Endothelial cell (in vitro differentiated cells): ENCODE measurements at regions not wholly inside any gene's neighbourhood (a gene's known extent, or its start where the extent isn't known, plus 50 kb on each side); places are given as distances from the start of the nearest gene placed in this dataset.

ENCODE experiments used
- DNase-seq: peaks from one replicate; pipeline ENCODE4 v3.0.0; 2021; ENCODE audit warnings: low spot score
- H3K27ac Mint-ChIP-seq: one replicate; pipeline ENCODE4 v1.8.0; 2021; ENCODE audit warnings: mixed read lengths, inconsistent platforms; ENCODE audit not compliant: unreplicated experiment
- H3K27me3 Mint-ChIP-seq: one replicate; pipeline ENCODE4 v1.8.0; 2021; ENCODE audit warnings: mild to moderate bottlenecking, moderate library complexity, mixed read lengths, inconsistent platforms; ENCODE audit not compliant: unreplicated experiment
- H3K36me3 Mint-ChIP-seq: one replicate; pipeline ENCODE4 v1.8.0; 2021; ENCODE audit warnings: mild to moderate bottlenecking, low read depth, mixed read lengths, inconsistent platforms; ENCODE audit not compliant: unreplicated experiment
- H3K4me1 Mint-ChIP-seq: one replicate; pipeline ENCODE4 v1.8.0; 2021; ENCODE audit warnings: mild to moderate bottlenecking, mixed read lengths, inconsistent platforms; ENCODE audit not compliant: unreplicated experiment
- H3K4me3 Mint-ChIP-seq: one replicate; pipeline ENCODE4 v1.8.0; 2021; ENCODE audit warnings: mild to moderate bottlenecking, mixed read lengths, inconsistent platforms; ENCODE audit not compliant: unreplicated experiment
- H3K9me3 Mint-ChIP-seq: one replicate; pipeline ENCODE4 v1.8.0; 2021; ENCODE audit warnings: mixed read lengths, inconsistent platforms; ENCODE audit not compliant: unreplicated experiment
- TF ChIP-seq, protein P1 (sequence below): fragments of 200-600 bp; sonication (generic); IDR thresholded peaks from one replicate; pipeline ENCODE4 v1.5.0; 2021; ENCODE audit warnings: antibody characterized with exemption; ENCODE audit not compliant: unreplicated experiment

DNA sequence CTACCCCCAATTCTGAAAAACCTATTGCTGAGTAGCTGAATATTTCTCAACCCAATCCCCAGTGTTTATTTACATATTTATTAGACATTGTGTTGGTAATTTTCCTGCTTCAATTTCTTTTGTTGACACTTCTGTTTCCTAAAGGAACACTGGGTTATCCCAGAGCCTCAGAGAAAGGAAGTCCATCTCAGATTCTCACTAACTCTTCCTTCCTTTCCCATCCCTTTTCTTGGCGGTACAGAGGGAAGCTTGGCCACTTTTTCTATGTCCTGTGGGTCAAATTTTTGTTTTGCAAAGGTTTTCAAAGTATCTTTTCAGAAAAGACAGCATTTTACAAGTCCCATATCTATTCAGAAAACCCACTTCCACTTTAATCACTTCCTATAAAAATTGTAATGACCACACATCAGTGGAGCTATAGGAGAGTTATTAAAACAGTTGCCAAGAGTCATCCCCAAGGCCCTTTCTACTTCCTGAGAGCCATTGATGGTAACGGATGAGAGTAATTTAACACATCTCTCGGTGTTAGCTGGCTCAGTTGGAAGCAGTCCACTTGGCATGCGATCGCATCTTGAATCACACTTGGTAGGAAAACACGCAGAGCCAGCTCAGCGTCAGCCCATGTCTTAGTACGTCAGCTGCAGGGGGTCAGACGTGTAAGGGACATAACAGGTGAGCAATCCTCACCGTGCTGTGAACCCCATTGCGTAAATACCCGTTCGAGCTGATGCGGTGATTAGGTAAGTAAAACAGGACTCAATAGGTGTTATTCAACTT, 231.1 kb upstream of the ADARB2 start:
- Mint-ChIP-seq H3K27me3 (peaks cover 1% of the 10 kb centered on the region), H3K27ac (peak overlapping the region; percentile 81), H3K9me3 (peaks cover 4% of the 10 kb centered on the region), H3K36me3 (peaks cover 4% of the 10 kb centered on the region), H3K4me1 (peaks cover 48% of the 10 kb centered on the region), H3K4me3 (no peak overlapping the region)
- DNase-seq: no peak
- TF ChIP-seq, protein P1, sequence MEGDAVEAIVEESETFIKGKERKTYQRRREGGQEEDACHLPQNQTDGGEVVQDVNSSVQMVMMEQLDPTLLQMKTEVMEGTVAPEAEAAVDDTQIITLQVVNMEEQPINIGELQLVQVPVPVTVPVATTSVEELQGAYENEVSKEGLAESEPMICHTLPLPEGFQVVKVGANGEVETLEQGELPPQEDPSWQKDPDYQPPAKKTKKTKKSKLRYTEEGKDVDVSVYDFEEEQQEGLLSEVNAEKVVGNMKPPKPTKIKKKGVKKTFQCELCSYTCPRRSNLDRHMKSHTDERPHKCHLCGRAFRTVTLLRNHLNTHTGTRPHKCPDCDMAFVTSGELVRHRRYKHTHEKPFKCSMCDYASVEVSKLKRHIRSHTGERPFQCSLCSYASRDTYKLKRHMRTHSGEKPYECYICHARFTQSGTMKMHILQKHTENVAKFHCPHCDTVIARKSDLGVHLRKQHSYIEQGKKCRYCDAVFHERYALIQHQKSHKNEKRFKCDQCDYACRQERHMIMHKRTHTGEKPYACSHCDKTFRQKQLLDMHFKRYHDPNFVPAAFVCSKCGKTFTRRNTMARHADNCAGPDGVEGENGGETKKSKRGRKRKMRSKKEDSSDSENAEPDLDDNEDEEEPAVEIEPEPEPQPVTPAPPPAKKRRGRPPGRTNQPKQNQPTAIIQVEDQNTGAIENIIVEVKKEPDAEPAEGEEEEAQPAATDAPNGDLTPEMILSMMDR: no peak

GRCh38 chr10:1966712-1967376, 229.5 kb upstream of the ADARB2 start:
- peaks cover 1% of the 10 kb centered on the region for H3K27me3 Mint-ChIP-seq
- no peaks in the 10 kb centered on the region for H3K9me3 Mint-ChIP-seq
- no peak overlapping the region for H3K4me3 Mint-ChIP-seq
- TF ChIP-seq, protein P1: no peak
- H3K27ac Mint-ChIP-seq: no peak overlapping the region
- H3K36me3 Mint-ChIP-seq: no peaks in the 10 kb centered on the region
- peaks cover 52% of the 10 kb centered on the region for H3K4me1 Mint-ChIP-seq
- no peak for DNase-seq

GRCh38 chr10:1964476-1964875, 227.2 kb upstream of the ADARB2 start:
- no peak overlapping the region for H3K27ac Mint-ChIP-seq
- H3K9me3 Mint-ChIP-seq: no peaks in the 10 kb centered on the region
- H3K4me3 Mint-ChIP-seq: no peak overlapping the region
- TF ChIP-seq, protein P1: no peak
- H3K4me1 Mint-ChIP-seq: peaks cover 43% of the 10 kb centered on the region
- no peak for DNase-seq
- H3K36me3 Mint-ChIP-seq: no peaks in the 10 kb centered on the region
- H3K27me3 Mint-ChIP-seq: no peaks in the 10 kb centered on the region

DNA sequence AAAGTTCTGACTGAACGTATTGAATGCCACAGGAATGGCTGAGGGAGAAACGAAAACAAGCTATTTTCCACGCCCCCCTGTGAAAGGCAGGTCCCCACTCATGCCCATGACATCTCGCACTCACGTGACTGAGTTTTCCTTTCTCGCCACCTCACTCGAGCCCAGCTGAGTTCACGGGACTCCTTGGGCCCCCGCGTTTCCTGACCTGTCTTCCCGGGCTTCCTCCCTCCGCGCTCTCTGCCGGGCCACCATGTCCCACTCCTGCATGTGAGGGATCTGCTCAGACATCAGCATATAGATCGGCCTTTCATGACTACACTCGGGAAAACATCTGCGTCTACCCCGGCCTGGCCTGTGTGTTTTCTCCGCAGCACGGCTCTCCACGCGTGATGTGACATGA, 226.0 kb upstream of the ADARB2 start:
- no peaks in the 10 kb centered on the region for H3K9me3 Mint-ChIP-seq
- no peaks in the 10 kb centered on the region for H3K36me3 Mint-ChIP-seq
- no peaks in the 10 kb centered on the region for H3K27me3 Mint-ChIP-seq
- peaks cover 35% of the 10 kb centered on the region for H3K4me1 Mint-ChIP-seq
- no peak for DNase-seq
- H3K4me3 Mint-ChIP-seq: no peak overlapping the region
- H3K27ac Mint-ChIP-seq: no peak overlapping the region
- TF ChIP-seq, protein P1: no peak

GRCh38 chr10:1961989-1962388, 224.7 kb upstream of the ADARB2 start:
- no peak for DNase-seq
- H3K9me3 Mint-ChIP-seq: no peaks in the 10 kb centered on the region
- no peak overlapping the region for H3K27ac Mint-ChIP-seq
- no peaks in the 10 kb centered on the region for H3K36me3 Mint-ChIP-seq
- H3K27me3 Mint-ChIP-seq: no peaks in the 10 kb centered on the region
- TF ChIP-seq, protein P1: no peak
- peaks cover 34% of the 10 kb centered on the region for H3K4me1 Mint-ChIP-seq
- H3K4me3 Mint-ChIP-seq: no peak overlapping the region
